Astrocyte of the spinal cord (primary cell): ENCODE measurements at regions not wholly inside any gene's neighbourhood (a gene's known extent, or its start where the extent isn't known, plus 50 kb on each side); places are given as distances from the start of the nearest gene placed in this dataset.
A peak's percentile ranks its signal among the peaks of the same experiment; 100 is the strongest.

Experiments
- DNase-seq: peaks from one replicate; pipeline ENCODE4 v3.0.0; 2011; ENCODE audit warnings: low read depth, low spot score
- H3K4me3 ChIP-seq: 2 replicates; pipeline ENCODE4 v1.5.1; 2011; ENCODE audit warnings: low read depth, mild to moderate bottlenecking, low read length, moderate library complexity
- in situ Hi-C: cut with HindIII; loops from 2 replicates; pipeline ENCODE4 v1.10.0; 2017; ENCODE audit warnings: low sequenced_read_pairs
- TF ChIP-seq, protein P1 (sequence below): IDR thresholded peaks from 2 replicates; pipeline ENCODE4 v1.5.1; 2012; ENCODE audit warnings: low read depth, mild to moderate bottlenecking, low read length, inconsistent platforms

GRCh38 chr4:95641571-95641970, 92.8 kb upstream of the UNC5C start:
- no peak for DNase-seq
- H3K4me3 ChIP-seq, result no peak overlapping the region
- in situ Hi-C loops, result no loop called here
- TF ChIP-seq, protein P1, sequence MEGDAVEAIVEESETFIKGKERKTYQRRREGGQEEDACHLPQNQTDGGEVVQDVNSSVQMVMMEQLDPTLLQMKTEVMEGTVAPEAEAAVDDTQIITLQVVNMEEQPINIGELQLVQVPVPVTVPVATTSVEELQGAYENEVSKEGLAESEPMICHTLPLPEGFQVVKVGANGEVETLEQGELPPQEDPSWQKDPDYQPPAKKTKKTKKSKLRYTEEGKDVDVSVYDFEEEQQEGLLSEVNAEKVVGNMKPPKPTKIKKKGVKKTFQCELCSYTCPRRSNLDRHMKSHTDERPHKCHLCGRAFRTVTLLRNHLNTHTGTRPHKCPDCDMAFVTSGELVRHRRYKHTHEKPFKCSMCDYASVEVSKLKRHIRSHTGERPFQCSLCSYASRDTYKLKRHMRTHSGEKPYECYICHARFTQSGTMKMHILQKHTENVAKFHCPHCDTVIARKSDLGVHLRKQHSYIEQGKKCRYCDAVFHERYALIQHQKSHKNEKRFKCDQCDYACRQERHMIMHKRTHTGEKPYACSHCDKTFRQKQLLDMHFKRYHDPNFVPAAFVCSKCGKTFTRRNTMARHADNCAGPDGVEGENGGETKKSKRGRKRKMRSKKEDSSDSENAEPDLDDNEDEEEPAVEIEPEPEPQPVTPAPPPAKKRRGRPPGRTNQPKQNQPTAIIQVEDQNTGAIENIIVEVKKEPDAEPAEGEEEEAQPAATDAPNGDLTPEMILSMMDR, result no peak

DNA sequence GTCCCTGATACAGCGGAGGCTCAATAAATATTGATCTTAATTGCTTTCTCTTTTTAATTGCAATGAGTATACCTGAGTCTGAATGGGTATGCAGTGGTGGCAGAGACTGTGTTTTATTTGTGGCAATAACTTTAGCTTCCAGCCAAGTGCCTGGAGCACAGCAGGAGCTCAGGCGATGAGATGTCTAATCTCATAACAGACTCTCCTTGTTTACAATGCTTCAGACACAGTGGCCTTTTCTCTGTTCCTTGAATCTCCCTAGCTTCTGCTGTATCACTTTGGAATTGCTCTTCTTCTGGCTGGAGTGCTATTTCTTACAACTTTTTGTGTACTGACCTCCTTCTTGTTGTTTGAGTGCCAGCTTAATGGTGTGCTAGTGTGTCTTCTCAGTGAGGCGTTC, 91.5 kb upstream of the UNC5C start:
- H3K4me3 ChIP-seq, result no peak overlapping the region
- TF ChIP-seq, protein P1, result no peak
- no peak for DNase-seq
- in situ Hi-C loops, result no loop called here

DNA sequence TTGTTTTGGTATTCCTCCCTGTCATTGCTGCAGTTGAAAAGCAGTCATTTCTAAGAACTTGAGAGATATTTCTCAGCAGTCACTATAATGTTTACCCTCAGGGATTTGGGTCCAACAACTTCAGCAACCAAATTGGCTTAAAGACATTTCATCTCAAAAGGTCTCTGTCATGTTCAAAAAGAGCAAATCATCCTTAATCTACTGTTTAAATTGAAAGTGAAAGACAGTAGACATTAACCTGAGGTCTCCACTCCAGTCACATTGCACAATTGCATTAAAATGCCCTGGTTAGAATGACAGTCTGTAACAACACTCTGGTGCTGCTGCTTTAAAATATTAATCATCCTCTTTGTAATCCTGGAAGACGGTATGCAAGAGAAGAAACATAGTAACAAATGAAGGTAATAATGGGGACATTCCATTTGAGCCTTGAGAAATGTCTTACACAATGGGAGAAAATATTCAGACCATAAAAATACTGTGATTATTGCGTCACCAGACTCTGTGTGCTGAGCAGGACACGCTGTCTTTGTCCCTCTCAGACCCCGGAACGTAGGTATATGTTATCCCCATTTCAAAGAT, 90.2 kb upstream of the UNC5C start:
- TF ChIP-seq, protein P1, result no peak
- H3K4me3 ChIP-seq, result no peak overlapping the region
- no peak for DNase-seq
- in situ Hi-C loops, result no loop called here

DNA sequence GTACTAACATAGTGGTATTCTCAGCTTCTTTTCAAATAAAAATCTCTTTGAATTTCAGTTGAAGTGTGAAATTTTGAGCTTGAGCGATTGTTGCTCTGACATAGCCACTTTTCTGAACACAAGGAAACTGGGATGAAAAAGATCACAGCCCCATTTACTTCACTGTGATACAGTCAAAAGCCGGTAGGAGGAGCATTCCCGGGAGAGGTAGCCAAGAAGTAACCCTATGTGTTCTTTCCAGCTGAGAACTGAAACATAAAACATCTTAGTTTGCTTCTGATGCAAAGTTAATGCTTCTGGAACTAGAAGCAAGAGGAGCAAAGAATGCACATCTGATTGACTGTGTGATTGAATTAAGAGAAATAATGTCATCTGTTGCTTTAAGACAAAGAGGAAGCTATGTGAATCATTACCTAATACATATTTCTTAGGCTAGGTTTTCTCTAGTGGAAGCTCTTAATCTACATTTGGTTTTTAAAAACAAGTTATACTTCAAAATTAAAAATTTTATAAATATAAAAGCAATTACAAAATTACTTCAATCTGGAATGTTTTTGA, 88.3 kb upstream of the UNC5C start:
- in situ Hi-C loops, result no loop called here
- H3K4me3 ChIP-seq, result no peak overlapping the region
- TF ChIP-seq, protein P1, result peak; percentile 59
- peak; percentile 42 for DNase-seq

DNA sequence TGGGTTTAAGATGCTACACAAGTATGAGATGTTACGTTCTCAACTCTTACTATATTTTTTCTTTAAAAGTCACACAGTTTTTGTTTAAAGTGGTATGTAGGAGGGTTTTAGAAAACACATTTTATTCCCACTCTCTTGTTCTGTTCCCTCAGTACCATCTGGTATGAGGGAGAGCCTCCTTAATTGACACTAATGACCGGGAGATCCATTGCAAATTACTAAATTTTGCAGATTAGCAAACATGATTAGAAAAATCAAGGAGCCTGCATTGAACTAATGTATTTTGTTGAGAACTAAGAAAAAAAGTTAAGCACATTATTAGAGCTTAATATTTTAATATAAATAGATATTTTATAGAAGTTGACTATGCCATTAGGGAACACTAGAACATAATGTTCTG, 87.3 kb upstream of the UNC5C start:
- TF ChIP-seq, protein P1, result no peak
- no peak for DNase-seq
- H3K4me3 ChIP-seq, result no peak overlapping the region
- in situ Hi-C loops, result no loop called here

- DNase-seq, result no peak
- H3K4me3 ChIP-seq, result no peak overlapping the region
- TF ChIP-seq, protein P1, result no peak
- in situ Hi-C loops, result no loop called here
Measured at GRCh38 chr4:95627709-95628108, 78.9 kb upstream of the UNC5C start.
